Hepatocyte (in vitro differentiated cells): ENCODE measurements at regions not wholly inside any gene's neighbourhood (a gene's known extent, or its start where the extent isn't known, plus 50 kb on each side); places are given as distances from the start of the nearest gene placed in this dataset.

ENCODE experiments used
- DNase-seq: peaks from one replicate; pipeline ENCODE4 v3.0.0-alpha.2; 2016; ENCODE audit warnings: low spot score
- H2AFZ ChIP-seq: fragments of 200-600 bp; sonication (generic); 2 replicates; pipeline ENCODE4 v1.6.0; 2016; ENCODE audit warnings: antibody characterized with exemption, mild to moderate bottlenecking
- H3K27ac ChIP-seq: fragments of 200-600 bp; sonication (generic); 2 replicates; pipeline ENCODE4 v1.5.1; 2016; ENCODE audit warnings: mild to moderate bottlenecking
- H3K27me3 ChIP-seq: fragments of 200-600 bp; sonication (generic); 2 replicates; pipeline ENCODE4 v1.6.1; 2016
- H3K36me3 ChIP-seq: fragments of 200-600 bp; sonication (generic); replicated peaks from 2 replicates; pipeline ENCODE4 v1.5.1; 2016; ENCODE audit warnings: low read depth; ENCODE audit not compliant: insufficient read depth
- H3K4me1 ChIP-seq: fragments of 200-600 bp; sonication (generic); 2 replicates; pipeline ENCODE4 v1.5.1; 2016; ENCODE audit warnings: mild to moderate bottlenecking, moderate library complexity; ENCODE audit not compliant: insufficient read depth
- H3K4me2 ChIP-seq: fragments of 200-600 bp; sonication (generic); 2 replicates; pipeline ENCODE4 v1.6.0; 2016
- H3K4me3 ChIP-seq: fragments of 200-600 bp; sonication (generic); 2 replicates; pipeline ENCODE4 v1.5.1; 2016; ENCODE audit warnings: mild to moderate bottlenecking
- H3K79me2 ChIP-seq: fragments of 200-600 bp; sonication (generic); 2 replicates; pipeline ENCODE4 v1.6.0; 2017; ENCODE audit warnings: mild to moderate bottlenecking
- H3K9me2 ChIP-seq: fragments of 200-600 bp; sonication (generic); replicated peaks from 2 replicates; pipeline ENCODE4 v1.6.0; 2017; ENCODE audit warnings: mild to moderate bottlenecking; ENCODE audit not compliant: insufficient read depth
- H3K9me3 ChIP-seq: fragments of 200-600 bp; sonication (generic); 2 replicates; pipeline ENCODE4 v1.5.1; 2016; ENCODE audit warnings: low read depth, mild to moderate bottlenecking
- H4K20me1 ChIP-seq: fragments of 200-600 bp; sonication (generic); 2 replicates; pipeline ENCODE4 v1.6.0; 2016; ENCODE audit warnings: mild to moderate bottlenecking; ENCODE audit not compliant: insufficient read depth, poor library complexity, severe bottlenecking
- CTCF ChIP-seq: fragments of 200-600 bp; sonication (generic); IDR thresholded peaks from 2 replicates; pipeline ENCODE4 v1.5.1; 2016; ENCODE audit warnings: antibody characterized with exemption, mild to moderate bottlenecking; ENCODE audit not compliant: poor library complexity
- EZH2 ChIP-seq: fragments of 200-600 bp; sonication (generic); IDR thresholded peaks from 2 replicates; pipeline ENCODE4 v1.6.1; 2016; ENCODE audit warnings: antibody characterized with exemption, mild to moderate bottlenecking, borderline replicate concordance
- EZH2phosphoT487 ChIP-seq: fragments of 200-600 bp; sonication (generic); IDR thresholded peaks from one replicate; pipeline ENCODE4 v1.6.1; 2018; ENCODE audit warnings: antibody characterized with exemption, mild to moderate bottlenecking, low read depth, moderate library complexity; ENCODE audit not compliant: unreplicated experiment, severe bottlenecking
- WGBS: methylation state at CpG from one replicate; pipeline ENCODE4 v1.1.6; 2016; ENCODE audit warnings: low lambda C conversion rate; ENCODE audit errors: missing lambda C conversion rate; 5-methylcytosine and 5-hydroxymethylcytosine counted together

GRCh38 chr3:34279901-34280300 is 481.5 kb downstream of the PDCD6IP start:
- Histone ChIP-seq H2AFZ (no peak overlapping the region), H3K4me1 (no peaks in the 10 kb centered on the region), H3K79me2 (no peaks in the 10 kb centered on the region), H3K27me3 (no peaks in the 10 kb centered on the region), H3K9me2 (no peaks in the 10 kb centered on the region), H3K9me3 (no peaks in the 10 kb centered on the region), H3K4me3 (no peak overlapping the region), H4K20me1 (no peaks in the 10 kb centered on the region), H3K27ac (no peak overlapping the region), H3K36me3 (no peaks in the 10 kb centered on the region), H3K4me2 (no peak overlapping the region)
- DNase-seq = no peak
- WGBS = 89% methylated on average over 2 of the region's 2 CpGs
- TF ChIP-seq CTCF = no peak
- TF ChIP-seq EZH2 = no peak
- TF ChIP-seq EZH2phosphoT487 = no peak

GRCh38 chr3:34283751-34284150 is 485.3 kb downstream of the PDCD6IP start:
- Histone ChIP-seq H3K27me3 (no peaks in the 10 kb centered on the region), H2AFZ (no peak overlapping the region), H3K9me2 (no peaks in the 10 kb centered on the region), H3K9me3 (no peaks in the 10 kb centered on the region), H3K4me3 (no peak overlapping the region), H3K4me1 (no peaks in the 10 kb centered on the region), H3K79me2 (no peaks in the 10 kb centered on the region), H3K4me2 (no peak overlapping the region), H3K36me3 (no peaks in the 10 kb centered on the region), H4K20me1 (no peaks in the 10 kb centered on the region), H3K27ac (peak overlapping the region; percentile 32)
- WGBS = 53% methylated on average over 3 of the region's 3 CpGs
- DNase-seq = peak; percentile 19
- TF ChIP-seq CTCF (no peak), EZH2phosphoT487 (no peak), EZH2 (no peak)

GRCh38 chr3:34284959-34285826 is 486.8 kb downstream of the PDCD6IP start:
- no peaks in the 10 kb centered on the region for H3K9me3 ChIP-seq
- no peak overlapping the region for H2AFZ ChIP-seq
- no peaks in the 10 kb centered on the region for H4K20me1 ChIP-seq
- no peaks in the 10 kb centered on the region for H3K27me3 ChIP-seq
- TF ChIP-seq CTCF = no peak
- TF ChIP-seq EZH2 = no peak
- no peak for TF ChIP-seq EZH2phosphoT487
- H3K27ac ChIP-seq = no peak overlapping the region
- no peaks in the 10 kb centered on the region for H3K36me3 ChIP-seq
- no peaks in the 10 kb centered on the region for H3K4me1 ChIP-seq
- no peaks in the 10 kb centered on the region for H3K9me2 ChIP-seq
- no peak for DNase-seq
- H3K79me2 ChIP-seq = no peaks in the 10 kb centered on the region
- no peak overlapping the region for H3K4me2 ChIP-seq
- no peak overlapping the region for H3K4me3 ChIP-seq
- WGBS = 80% methylated on average over 7 of the region's 7 CpGs
